HCT116 (cell line): ENCODE measurements at regions not wholly inside any gene's neighbourhood (a gene's known extent, or its start where the extent isn't known, plus 50 kb on each side); places are given as distances from the start of the nearest gene placed in this dataset.

Experiments
- CTCF ChIP-seq, 3 experiments: fragments of 200-600 bp in 1 of 3; sonication (generic) in 1 of 3; IDR thresholded peaks in 2 of 3; conservative IDR thresholded peaks in 1 of 3; 2 replicates each; pipeline ENCODE4 v1.5.1; 2012 to 2017; ENCODE audit warnings: low read depth in 2 of 3, low read length in 2 of 3, antibody characterized with exemption in 1 of 3, borderline replicate concordance in 1 of 3, control low read depth in 1 of 3, mild to moderate bottlenecking in 1 of 3, mixed read lengths in 1 of 3, mixed run types in 1 of 3, moderate library complexity in 1 of 3; ENCODE audit not compliant: insufficient read depth in 1 of 3
- EZH2 ChIP-seq: fragments of 200-600 bp; sonication (generic); IDR thresholded peaks from 2 replicates; pipeline ENCODE4 v1.6.1; 2017; ENCODE audit warnings: antibody characterized with exemption, mixed run types
- EZH2phosphoT487 ChIP-seq: fragments of 200-600 bp; IDR thresholded peaks from 2 replicates; pipeline ENCODE4 v1.6.1; 2018; ENCODE audit warnings: antibody characterized with exemption, borderline replicate concordance
- FOSL1 ChIP-seq: IDR thresholded peaks from 2 replicates; pipeline ENCODE4 v1.6.1; 2012; ENCODE audit warnings: low read depth
- JUND ChIP-seq: IDR thresholded peaks from 2 replicates; pipeline ENCODE4 v1.6.1; 2012
- POLR2A ChIP-seq: IDR thresholded peaks from 2 replicates; pipeline ENCODE4 v1.7.0; 2011; ENCODE audit warnings: borderline replicate concordance; ENCODE audit not compliant: insufficient read depth, insufficient read length; ENCODE audit errors: extremely low read depth
- POLR2AphosphoS5 ChIP-seq: IDR thresholded peaks from 2 replicates; pipeline ENCODE4 v1.6.1; 2011; ENCODE audit warnings: mild to moderate bottlenecking, low read depth, low read length, moderate library complexity
- RAD21 ChIP-seq: IDR thresholded peaks from 2 replicates; pipeline ENCODE4 v1.6.1; 2012; ENCODE audit warnings: low read depth, mild to moderate bottlenecking
- REST ChIP-seq: IDR thresholded peaks from 2 replicates; pipeline ENCODE4 v1.6.1; 2012; ENCODE audit warnings: low read depth
- SIN3A ChIP-seq: IDR thresholded peaks from 2 replicates; pipeline ENCODE4 v1.6.1; 2012; ENCODE audit warnings: low read depth
- SP1 ChIP-seq: IDR thresholded peaks from 2 replicates; pipeline ENCODE4 v1.6.1; 2012; ENCODE audit warnings: low read depth
- ZNF274 ChIP-seq: fragments of 200-500 bp; sonication (Bioruptor generic); IDR thresholded peaks from 2 replicates; pipeline ENCODE4 v1.6.1; 2014; ENCODE audit warnings: mild to moderate bottlenecking, low read depth, low read length, inconsistent platforms
- TF ChIP-seq, protein P1 (sequence below): IDR thresholded peaks from 2 replicates; pipeline ENCODE4 v1.6.1; 2012
- TF ChIP-seq, protein P2 (sequence below): IDR thresholded peaks from 2 replicates; pipeline ENCODE4 v1.6.1; 2012

DNA sequence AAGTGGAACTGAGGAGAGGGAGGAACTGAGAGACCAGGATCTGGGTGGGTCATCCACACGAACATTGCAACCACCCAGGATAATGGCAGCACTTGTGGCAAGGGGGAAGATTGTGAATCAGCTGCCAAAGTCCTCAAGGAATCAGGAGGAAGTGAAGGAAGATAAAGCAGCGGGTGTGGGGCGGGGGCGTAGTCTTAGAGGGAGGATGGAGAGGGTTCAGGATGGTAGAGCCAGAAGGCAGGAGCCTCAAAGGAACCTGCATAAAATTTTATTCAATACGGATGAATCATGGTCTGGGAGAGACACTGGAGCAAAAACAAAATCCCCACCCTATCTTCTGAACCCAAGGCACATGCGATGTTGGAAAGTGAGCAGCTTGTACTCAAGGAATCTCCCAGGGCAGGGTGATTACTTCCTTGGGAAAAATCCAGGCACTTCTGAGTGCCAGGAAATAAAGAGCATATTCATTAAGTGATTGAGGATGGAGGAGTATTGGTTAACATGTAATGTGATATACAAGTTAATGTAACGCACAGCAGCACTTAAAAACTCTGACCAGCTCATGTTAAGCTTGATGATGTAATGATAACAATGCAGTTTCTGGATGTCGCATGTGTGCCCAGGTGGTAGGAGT lies 82.0 kb upstream of the B3GAT2 start:
- TF ChIP-seq POLR2A: no peak
- TF ChIP-seq CTCF (IDR thresholded peaks at IDR 0.05 in 2 of 3, conservative IDR thresholded peaks at IDR 0.05 in 1 of 3; ENCODE audit: borderline replicate concordance in 1 of 3, insufficient read depth in 1 of 3, low read depth in 2 of 3, low read length in 2 of 3): no peak
- no peak for TF ChIP-seq FOSL1
- TF ChIP-seq, protein P1, sequence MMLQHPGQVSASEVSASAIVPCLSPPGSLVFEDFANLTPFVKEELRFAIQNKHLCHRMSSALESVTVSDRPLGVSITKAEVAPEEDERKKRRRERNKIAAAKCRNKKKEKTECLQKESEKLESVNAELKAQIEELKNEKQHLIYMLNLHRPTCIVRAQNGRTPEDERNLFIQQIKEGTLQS: no peak
- TF ChIP-seq, protein P2, sequence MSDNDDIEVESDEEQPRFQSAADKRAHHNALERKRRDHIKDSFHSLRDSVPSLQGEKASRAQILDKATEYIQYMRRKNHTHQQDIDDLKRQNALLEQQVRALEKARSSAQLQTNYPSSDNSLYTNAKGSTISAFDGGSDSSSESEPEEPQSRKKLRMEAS: no peak
- no peak for TF ChIP-seq SIN3A
- TF ChIP-seq REST: no peak
- no peak for TF ChIP-seq JUND
- no peak for TF ChIP-seq EZH2phosphoT487
- TF ChIP-seq POLR2AphosphoS5: no peak
- no peak for TF ChIP-seq EZH2
- no peak for TF ChIP-seq ZNF274
- no peak for TF ChIP-seq SP1
- TF ChIP-seq RAD21: no peak
